GM10266 (cell line): ENCODE measurements at regions not wholly inside any gene's neighbourhood (a gene's known extent, or its start where the extent isn't known, plus 50 kb on each side); places are given as distances from the start of the nearest gene placed in this dataset.
A peak's percentile ranks its signal among the peaks of the same experiment; 100 is the strongest.

Experiments used
- DNase-seq: peaks from one replicate; pipeline ENCODE4 v3.0.0; 2012; ENCODE audit errors: extremely low spot score
- CTCF ChIP-seq: IDR thresholded peaks from 2 replicates; pipeline ENCODE4 v1.5.1; 2012; ENCODE audit warnings: mild to moderate bottlenecking, low read depth; ENCODE audit not compliant: control insufficient read depth, insufficient read depth; ENCODE audit errors: missing control alignments

DNA sequence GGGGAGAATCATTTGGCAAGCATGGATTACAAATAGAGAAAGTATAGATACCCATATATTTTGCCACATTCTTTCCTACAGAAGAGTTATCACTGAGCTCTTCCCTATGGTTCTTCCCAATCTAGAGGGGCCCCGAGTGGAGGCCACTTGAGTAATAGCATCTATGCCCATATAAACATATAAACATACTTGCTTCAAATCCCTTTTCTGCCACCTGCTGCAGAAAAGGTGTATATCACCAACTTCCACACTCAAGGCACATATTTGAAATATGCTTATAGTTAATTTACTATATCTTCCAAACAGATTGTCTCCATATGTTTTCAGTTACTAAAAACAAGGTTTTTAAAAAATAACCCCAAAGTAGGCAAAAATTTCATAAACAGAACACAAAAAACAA, 642.8 kb upstream of the DIPK2B start:
- peak; percentile 22 for TF ChIP-seq CTCF
- DNase-seq = peak; percentile 6

DNA sequence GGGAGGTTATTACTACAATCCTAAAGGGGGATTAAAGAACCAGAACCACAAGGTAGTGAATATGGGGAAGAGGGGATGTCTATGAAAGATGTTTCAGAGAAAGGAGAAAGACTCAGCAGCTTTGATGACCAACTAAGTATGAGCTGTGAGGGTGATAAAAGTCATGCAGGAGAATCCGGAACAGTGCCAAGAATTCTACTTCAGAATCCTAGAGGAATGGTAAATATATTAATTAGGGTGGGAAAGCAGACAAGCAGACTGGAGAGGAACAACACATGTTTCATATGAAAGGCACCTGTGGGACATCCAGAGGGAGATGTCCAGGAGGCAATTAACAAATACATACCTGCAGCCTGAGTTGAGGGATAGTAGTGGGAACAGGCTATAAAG, 642.2 kb upstream of the DIPK2B start:
- DNase-seq = no peak
- TF ChIP-seq CTCF = no peak

- no peak for TF ChIP-seq CTCF
- no peak for DNase-seq
Measured at GRCh38 chrX:45842207-45842925, 641.7 kb upstream of the DIPK2B start.

DNA sequence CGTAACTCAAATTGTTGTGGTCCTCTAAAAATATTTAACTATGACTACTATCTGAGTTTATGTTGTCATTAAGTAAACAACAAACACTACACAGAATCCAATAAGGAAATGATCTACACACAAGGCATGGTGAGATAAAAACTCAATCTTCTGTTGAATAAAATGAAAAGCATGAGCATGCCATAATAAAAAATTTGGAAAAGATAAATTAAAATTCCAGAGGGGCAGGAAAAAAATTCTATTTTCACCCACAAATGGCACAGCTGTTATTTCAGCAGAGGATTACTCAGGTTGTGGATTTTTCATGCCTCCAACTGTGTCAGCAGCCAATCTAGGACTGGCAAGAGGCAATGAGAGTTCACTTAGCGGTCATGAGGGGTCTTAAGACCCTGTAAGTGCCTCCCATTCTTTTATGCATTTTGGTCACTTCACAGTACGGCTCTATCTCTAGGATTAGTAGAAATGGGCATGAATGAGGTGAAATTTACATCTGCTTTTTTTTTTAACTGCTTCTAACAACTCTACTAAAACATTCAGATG, 639.8 kb upstream of the DIPK2B start:
- no peak for DNase-seq
- no peak for TF ChIP-seq CTCF

GRCh38 chrX:45830343-45830742, 629.7 kb upstream of the DIPK2B start:
- no peak for TF ChIP-seq CTCF
- DNase-seq = no peak

- no peak for TF ChIP-seq CTCF
- no peak for DNase-seq
Measured at GRCh38 chrX:45824471-45824870, 623.8 kb upstream of the DIPK2B start.

GRCh38 chrX:45823536-45823935, 622.9 kb upstream of the DIPK2B start:
- no peak for TF ChIP-seq CTCF
- no peak for DNase-seq
